HAP-1 (cell line): ENCODE measurements at regions not wholly inside any gene's neighbourhood (a gene's known extent, or its start where the extent isn't known, plus 50 kb on each side); places are given as distances from the start of the nearest gene placed in this dataset.
A peak's percentile ranks its signal among the peaks of the same experiment; 100 is the strongest.

Experiments used
- DNase-seq, 2 experiments: peaks; one replicate each; pipeline ENCODE4 v3.0.0-alpha.2; 2016 to 2020; ENCODE audit warnings: low spot score in 2 of 2
- H3K27me3 ChIP-seq: fragments of 250-450 bp; sonication (Bioruptor Pico); 2 replicates; pipeline ENCODE4 v1.5.1; 2020; ENCODE audit warnings: low read depth, mild to moderate bottlenecking, moderate library complexity
- H3K36me3 ChIP-seq: fragments of 250-450 bp; sonication (Bioruptor Pico); replicated peaks from 2 replicates; pipeline ENCODE4 v1.5.1; 2020; ENCODE audit warnings: mild to moderate bottlenecking
- H3K4me1 ChIP-seq: fragments of 250-450 bp; sonication (Bioruptor Pico); 2 replicates; pipeline ENCODE4 v1.5.1; 2020; ENCODE audit warnings: mild to moderate bottlenecking
- H3K4me3 ChIP-seq: fragments of 250-450 bp; sonication (Bioruptor Pico); 2 replicates; pipeline ENCODE4 v1.5.1; 2020; ENCODE audit warnings: mild to moderate bottlenecking, moderate library complexity
- H3K9me3 ChIP-seq: fragments of 250-450 bp; sonication (Bioruptor Pico); 2 replicates; pipeline ENCODE4 v1.5.1; 2020; ENCODE audit warnings: mild to moderate bottlenecking, moderate library complexity
- in situ Hi-C: fragments of 300-500 bp; cut with MboI; formaldehyde crosslinking; loops from 3 replicates; pipeline ENCODE4 v1.14.3; 2020; ENCODE audit warnings: low sequenced_read_pairs, inconsistent platforms, mixed read lengths

DNA sequence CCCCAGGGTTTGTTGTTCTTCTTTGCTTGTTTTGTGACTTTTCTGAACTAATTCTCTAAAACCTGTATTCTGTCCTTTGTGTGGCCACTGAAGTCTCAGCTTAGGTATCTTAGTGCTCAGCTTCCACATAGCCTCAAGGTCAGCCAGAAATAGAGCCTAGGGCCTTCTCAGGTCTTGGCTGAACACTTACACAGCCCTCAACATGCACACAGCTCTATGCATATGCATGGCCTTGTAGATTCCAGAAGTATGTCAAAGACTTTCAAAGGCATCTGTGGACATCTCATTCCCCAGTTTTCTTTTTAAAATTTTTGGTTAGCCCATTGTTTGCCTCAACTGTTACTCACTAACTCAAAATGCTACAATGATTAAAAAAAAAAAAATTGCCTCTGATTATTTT lies 99.9 kb upstream of the GRIA1 start:
- H3K9me3 ChIP-seq = no peaks in the 10 kb centered on the region
- H3K27me3 ChIP-seq = no peaks in the 10 kb centered on the region
- DNase-seq = no peak
- in situ Hi-C loops = no loop called here
- no peaks in the 10 kb centered on the region for H3K36me3 ChIP-seq
- H3K4me3 ChIP-seq = no peak overlapping the region
- no peaks in the 10 kb centered on the region for H3K4me1 ChIP-seq

DNA sequence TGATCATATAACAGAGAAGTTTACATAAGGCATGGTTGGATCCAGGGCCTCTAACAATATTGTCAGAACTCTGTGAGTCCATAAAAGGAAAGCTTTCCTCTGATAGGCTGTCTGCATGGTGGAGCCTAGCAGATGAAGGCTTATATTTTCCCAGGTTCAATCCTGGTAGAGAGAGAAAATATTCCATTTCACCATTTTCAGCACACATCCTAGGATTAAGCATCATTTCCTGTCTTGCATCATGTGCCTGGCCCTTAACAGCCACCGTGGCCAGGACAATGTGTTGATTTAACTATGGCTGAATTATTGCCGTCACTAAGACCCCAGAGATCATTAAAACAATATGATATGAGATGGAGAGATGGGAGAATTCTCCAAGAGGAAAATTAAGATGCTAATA lies 90.9 kb upstream of the GRIA1 start:
- Histone ChIP-seq H3K9me3 (no peaks in the 10 kb centered on the region), H3K27me3 (no peaks in the 10 kb centered on the region), H3K4me1 (no peaks in the 10 kb centered on the region), H3K4me3 (no peak overlapping the region), H3K36me3 (no peaks in the 10 kb centered on the region)
- in situ Hi-C loops = no loop called here
- no peak for DNase-seq

DNA sequence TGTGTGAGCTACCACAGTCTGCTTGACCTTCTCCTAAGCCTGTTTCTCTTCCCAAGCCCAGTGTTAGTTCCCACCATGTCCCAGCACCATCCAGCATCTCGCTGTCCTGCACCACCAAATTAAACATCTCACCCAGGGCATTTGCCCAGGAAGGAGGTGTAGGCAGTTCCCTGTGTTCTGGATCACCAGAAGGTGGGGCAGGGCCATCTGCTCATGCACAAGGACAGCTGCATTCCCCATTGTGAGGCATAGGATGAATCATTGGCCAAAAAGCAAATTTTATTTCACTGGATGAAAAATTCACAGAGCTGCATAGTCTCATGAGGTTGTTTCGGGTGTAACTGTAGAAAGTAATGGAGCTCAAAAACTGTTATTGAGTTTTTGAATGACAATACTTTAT lies 89.5 kb upstream of the GRIA1 start:
- Histone ChIP-seq H3K36me3 (no peaks in the 10 kb centered on the region), H3K4me1 (no peaks in the 10 kb centered on the region), H3K27me3 (no peaks in the 10 kb centered on the region), H3K4me3 (no peak overlapping the region), H3K9me3 (no peaks in the 10 kb centered on the region)
- DNase-seq = no peak
- in situ Hi-C loops = no loop called here

DNA sequence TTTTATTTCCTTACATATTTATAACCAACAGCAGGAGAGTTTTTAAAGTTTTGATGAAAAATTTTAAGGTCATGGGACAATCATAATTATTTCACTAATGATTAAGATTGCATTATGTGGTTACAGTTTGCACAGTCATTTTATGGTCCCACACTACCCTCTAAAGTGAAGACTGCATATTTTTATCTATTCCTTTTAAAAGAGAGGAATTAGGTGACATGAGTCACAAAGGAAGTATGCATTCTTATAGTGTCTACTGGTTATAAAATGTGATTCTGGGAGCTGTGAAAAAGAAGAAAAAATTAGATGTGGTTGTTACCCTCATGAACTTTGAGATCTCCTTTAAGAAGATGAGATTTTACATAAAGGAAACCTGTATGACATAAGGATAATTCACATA lies 87.9 kb upstream of the GRIA1 start:
- Histone ChIP-seq H3K9me3 (no peaks in the 10 kb centered on the region), H3K27me3 (no peaks in the 10 kb centered on the region), H3K36me3 (no peaks in the 10 kb centered on the region), H3K4me1 (no peaks in the 10 kb centered on the region), H3K4me3 (no peak overlapping the region)
- DNase-seq = no peak
- in situ Hi-C loops = no loop called here

DNA sequence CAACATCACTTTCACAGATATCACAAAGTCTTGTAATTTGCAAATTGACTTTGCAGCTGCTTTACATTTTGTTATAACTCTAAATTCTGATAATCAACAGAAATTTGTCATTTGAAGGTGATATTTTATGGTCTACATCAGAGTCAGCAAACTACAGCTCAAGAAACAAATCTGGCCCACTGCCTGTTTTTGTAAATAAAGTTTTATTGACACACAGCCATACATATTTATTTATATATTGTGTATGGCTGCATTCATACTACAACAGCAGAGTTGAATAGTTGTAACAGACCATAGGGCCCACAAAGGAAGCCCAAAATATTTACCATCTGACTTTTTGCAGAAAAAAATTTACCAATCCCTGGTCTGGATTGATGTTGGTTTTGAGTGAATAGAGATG lies 87.0 kb upstream of the GRIA1 start:
- Histone ChIP-seq H3K27me3 (no peaks in the 10 kb centered on the region), H3K4me1 (no peaks in the 10 kb centered on the region), H3K36me3 (no peaks in the 10 kb centered on the region), H3K9me3 (no peaks in the 10 kb centered on the region), H3K4me3 (no peak overlapping the region)
- in situ Hi-C loops = no loop called here
- DNase-seq = no peak

DNA sequence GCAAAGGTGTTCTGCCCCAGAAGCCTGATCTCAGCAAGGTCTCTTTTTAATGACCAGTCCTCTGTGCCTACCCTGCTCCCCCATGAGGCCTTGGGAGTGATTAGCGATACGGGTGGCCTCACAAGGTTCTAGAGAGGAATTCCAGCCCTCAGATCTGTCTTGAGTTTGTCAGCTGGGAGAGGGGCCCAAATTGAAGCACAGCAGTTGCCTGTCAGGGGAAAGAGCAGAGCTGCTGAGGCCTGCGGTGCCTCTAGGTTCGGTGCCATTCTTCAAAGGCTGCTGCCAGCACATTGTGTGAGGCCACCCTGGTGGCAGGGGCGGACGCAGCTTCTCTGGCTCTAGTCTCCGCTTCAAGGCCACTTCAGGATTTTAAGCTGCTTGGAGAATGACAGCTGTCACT lies 85.7 kb upstream of the GRIA1 start:
- no peaks in the 10 kb centered on the region for H3K36me3 ChIP-seq
- H3K9me3 ChIP-seq = no peaks in the 10 kb centered on the region
- H3K4me3 ChIP-seq = no peak overlapping the region
- H3K4me1 ChIP-seq = no peaks in the 10 kb centered on the region
- no peak for DNase-seq
- H3K27me3 ChIP-seq = no peaks in the 10 kb centered on the region
- in situ Hi-C loops = no loop called here

DNA sequence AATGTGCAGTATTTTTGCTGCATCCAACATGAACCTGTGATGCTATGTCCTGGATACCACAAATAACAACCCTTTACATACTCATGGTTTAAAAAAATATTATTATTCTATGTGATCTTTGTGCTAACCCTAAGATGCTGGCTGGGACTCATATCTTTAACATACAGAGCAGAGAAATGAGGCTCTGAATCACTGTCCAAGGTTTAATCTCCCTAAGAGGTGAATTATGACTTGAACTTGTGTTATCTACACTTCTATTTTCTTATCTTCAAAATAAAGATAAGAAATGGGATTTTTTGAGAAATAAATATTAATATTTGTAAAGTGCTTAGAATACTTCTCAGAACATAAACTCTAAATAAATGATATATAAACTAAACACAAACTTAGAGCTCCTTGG lies 68.8 kb upstream of the GRIA1 start:
- no peaks in the 10 kb centered on the region for H3K27me3 ChIP-seq
- H3K4me1 ChIP-seq = no peaks in the 10 kb centered on the region
- DNase-seq = no peak
- H3K9me3 ChIP-seq = no peaks in the 10 kb centered on the region
- in situ Hi-C loops = no loop called here
- no peak overlapping the region for H3K4me3 ChIP-seq
- H3K36me3 ChIP-seq = no peaks in the 10 kb centered on the region

DNA sequence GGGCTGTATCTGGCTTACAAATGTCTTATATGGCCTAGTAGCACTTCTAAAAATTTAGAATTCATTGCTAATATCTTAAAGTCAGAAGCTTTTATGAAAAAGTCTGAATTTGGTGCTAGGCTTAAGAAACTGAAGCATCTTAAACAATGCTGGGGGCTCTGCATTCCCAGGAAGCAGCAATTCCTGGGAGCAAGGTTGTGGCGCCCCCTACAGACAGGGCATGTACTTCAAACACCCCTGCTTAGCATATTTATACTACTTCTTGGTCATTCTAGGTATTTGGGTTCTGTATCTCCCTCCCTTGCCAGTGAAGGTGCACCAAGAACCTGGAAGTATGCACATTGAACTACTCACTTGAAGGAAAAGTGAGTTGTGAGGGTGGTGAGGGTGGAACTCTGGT lies 64.6 kb upstream of the GRIA1 start:
- in situ Hi-C loops = no loop called here
- Histone ChIP-seq H3K4me3 (no peak overlapping the region), H3K4me1 (no peaks in the 10 kb centered on the region), H3K36me3 (no peaks in the 10 kb centered on the region), H3K27me3 (no peaks in the 10 kb centered on the region), H3K9me3 (no peaks in the 10 kb centered on the region)
- peak in 1 of 2 experiments; percentile 46 for DNase-seq

DNA sequence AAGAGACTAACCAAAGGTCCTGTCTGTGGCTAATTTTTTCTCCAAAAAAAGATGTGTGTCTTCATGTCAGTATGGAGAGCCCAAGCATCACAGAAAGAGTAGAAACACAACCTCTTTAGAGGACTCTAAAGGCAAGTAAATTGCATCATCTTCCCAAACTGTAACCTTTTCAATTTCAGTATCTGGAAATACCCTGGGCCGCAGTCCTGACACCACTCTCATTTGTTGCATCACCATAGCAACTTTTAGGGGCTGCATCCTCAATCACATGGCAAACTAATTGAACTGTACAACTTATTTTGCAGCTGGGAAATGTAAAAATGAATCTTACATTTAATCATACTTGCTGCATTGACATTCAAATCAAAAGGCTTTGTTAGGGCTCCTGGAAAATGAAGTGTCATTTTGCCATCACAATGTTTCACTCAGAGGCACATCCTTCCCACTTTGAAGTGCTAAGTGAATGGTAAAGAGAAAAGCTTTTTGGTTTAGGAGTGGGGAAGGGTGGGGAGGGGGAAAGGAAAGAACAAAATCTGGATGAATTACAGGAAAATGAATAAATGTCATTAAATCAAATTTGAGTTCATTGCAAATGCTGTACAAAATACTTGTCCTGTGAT lies 60.6 kb upstream of the GRIA1 start:
- in situ Hi-C loops = no loop called here
- H3K4me1 ChIP-seq = no peaks in the 10 kb centered on the region
- H3K4me3 ChIP-seq = no peak overlapping the region
- H3K27me3 ChIP-seq = no peaks in the 10 kb centered on the region
- H3K36me3 ChIP-seq = no peaks in the 10 kb centered on the region
- no peaks in the 10 kb centered on the region for H3K9me3 ChIP-seq
- no peak for DNase-seq

DNA sequence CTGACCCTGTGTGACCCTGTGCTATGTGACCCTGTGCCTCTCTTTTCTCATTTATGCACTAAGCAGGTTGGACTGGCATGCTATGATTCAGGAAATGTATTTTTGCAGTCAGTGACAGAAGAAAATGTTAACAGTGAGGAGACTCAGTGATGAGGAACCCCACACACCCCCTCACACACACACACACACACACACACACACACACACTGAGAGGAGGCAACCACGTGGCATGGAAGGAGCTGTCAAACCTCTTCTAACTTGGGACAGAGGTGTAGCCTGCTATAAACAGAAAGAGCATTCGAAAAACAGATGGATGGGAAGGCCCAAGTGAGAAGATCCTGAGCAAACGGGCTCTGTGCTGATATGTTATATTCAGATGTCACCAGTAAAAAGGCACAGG lies 57.9 kb upstream of the GRIA1 start:
- Histone ChIP-seq H3K9me3 (no peaks in the 10 kb centered on the region), H3K4me1 (no peaks in the 10 kb centered on the region), H3K27me3 (no peaks in the 10 kb centered on the region), H3K36me3 (no peaks in the 10 kb centered on the region), H3K4me3 (no peak overlapping the region)
- in situ Hi-C loops = no loop called here
- no peak for DNase-seq

DNA sequence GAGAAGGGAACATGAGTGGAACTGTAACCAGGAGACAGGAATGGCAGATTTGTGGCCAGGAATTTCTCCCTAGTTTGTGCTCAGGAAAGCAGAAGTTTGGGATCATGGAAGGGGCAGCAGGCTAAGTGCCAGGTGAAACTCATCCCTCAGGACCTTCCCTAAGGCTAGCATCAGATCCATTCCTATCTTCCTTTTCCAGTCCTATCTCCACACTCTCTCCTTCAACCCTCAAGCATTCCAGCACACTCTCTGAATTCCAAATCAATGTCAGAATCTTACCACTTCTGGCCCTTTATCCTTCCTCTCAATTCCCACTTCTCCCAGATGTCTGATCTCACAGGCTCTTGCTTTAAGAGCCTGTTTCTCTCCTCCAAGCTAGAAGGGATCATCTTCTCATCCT lies 53.2 kb upstream of the GRIA1 start:
- H3K36me3 ChIP-seq = no peaks in the 10 kb centered on the region
- H3K4me1 ChIP-seq = no peaks in the 10 kb centered on the region
- DNase-seq = no peak
- H3K4me3 ChIP-seq = no peak overlapping the region
- no peaks in the 10 kb centered on the region for H3K27me3 ChIP-seq
- in situ Hi-C loops = no loop called here
- H3K9me3 ChIP-seq = no peaks in the 10 kb centered on the region

DNA sequence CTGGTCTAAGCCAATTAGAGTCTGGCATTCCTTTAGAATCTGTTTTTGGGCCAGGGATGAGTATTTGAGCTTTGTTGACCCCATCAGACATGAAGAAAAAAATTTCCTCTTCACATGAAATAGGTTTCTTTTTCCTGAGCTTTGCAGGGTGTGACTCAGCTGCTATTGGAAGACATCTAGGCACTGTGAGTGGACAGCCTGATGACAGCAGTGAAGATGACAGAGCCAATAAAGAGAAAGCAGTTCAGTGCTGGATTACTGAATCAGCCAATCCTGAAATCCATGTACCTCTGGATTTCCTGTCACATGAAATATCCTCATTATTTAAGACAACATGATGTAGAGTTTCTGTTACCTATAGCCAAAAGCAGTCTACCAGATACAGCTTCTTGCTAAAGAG lies 51.3 kb upstream of the GRIA1 start:
- H3K9me3 ChIP-seq = no peaks in the 10 kb centered on the region
- in situ Hi-C loops = no loop called here
- no peaks in the 10 kb centered on the region for H3K4me1 ChIP-seq
- no peak overlapping the region for H3K4me3 ChIP-seq
- no peak for DNase-seq
- H3K36me3 ChIP-seq = no peaks in the 10 kb centered on the region
- no peaks in the 10 kb centered on the region for H3K27me3 ChIP-seq
